Stomach smooth muscle (tissue), 2 donors: ENCODE measurements at regions not wholly inside any gene's neighbourhood (a gene's known extent, or its start where the extent isn't known, plus 50 kb on each side); places are given as distances from the start of the nearest gene placed in this dataset.

ENCODE experiments used
- H3K27ac ChIP-seq: one replicate; pipeline ENCODE4 v1.7.0; 2013; ENCODE audit warnings: mild to moderate bottlenecking, low read length, inconsistent platforms
- H3K27me3 ChIP-seq, 2 donors: one replicate each; pipeline ENCODE4 v1.7.0; 2013; ENCODE audit warnings: low read length in 2 of 2; ENCODE audit not compliant: insufficient read depth in 2 of 2, control insufficient read depth in 1 of 2
- H3K36me3 ChIP-seq, 2 donors: one replicate each; pipeline ENCODE4 v1.7.0; 2013; ENCODE audit warnings: low read length in 2 of 2; ENCODE audit not compliant: control insufficient read depth in 2 of 2, insufficient read depth in 2 of 2
- H3K4me1 ChIP-seq: one replicate; pipeline ENCODE4 v1.7.0; 2013; ENCODE audit warnings: low read length; ENCODE audit not compliant: control insufficient read depth, insufficient read depth
- H3K4me3 ChIP-seq, 2 donors: one replicate each; pipeline ENCODE4 v1.7.0; 2013; ENCODE audit warnings: low read length in 2 of 2
- H3K9ac ChIP-seq, 2 donors: one replicate each; pipeline ENCODE4 v1.7.0; 2013; ENCODE audit warnings: low read length in 2 of 2, mild to moderate bottlenecking in 1 of 2
- H3K9me3 ChIP-seq, 2 donors: one replicate each; pipeline ENCODE4 v1.7.0; 2013; ENCODE audit warnings: low read length in 2 of 2; ENCODE audit not compliant: control insufficient read depth in 2 of 2
- donor health status: healthy.
- donor health status: Pancreatic carcinoma.

DNA sequence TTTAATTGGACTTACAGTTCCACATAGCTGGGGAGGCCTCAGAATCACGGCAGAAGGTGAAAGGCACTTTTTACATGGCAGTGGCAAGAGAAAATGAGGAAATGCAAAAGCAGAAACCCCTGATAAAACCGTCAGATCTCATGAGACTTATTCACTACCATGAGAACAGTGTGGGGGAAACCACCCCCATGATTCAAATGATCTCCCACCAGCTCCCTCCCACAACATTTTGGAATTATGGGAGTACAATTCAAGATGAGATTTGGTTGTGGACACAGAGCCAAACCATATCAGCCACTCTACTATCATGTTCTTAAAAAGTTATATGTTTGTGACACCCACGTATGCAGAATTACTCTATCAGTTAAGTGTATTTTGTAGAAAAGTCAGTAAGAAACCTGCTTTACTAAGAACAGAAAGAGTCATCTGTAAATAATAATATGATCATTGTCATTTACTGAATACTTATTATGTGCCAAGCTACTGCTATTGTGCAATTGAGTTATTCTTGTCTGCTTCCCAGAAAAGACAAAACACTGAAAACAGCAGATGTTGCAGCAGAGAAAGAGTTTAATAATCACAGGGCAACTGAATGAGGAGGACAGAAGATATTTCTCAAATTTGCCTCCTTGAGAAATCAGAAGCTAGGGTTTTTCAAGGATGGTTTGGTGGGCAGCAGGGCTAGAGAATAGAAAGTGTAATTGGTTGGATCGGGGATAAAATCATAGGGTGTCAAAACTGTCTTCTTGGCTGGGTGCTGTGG lies 207.7 kb upstream of the FGGY start:
- Histone ChIP-seq H3K4me3 (no peak overlapping the region), H3K36me3 (no peaks in the 10 kb centered on the region), H3K9ac (no peak overlapping the region), H3K27ac (no peak overlapping the region), H3K9me3 (no peaks in the 10 kb centered on the region), H3K27me3 (no peaks in the 10 kb centered on the region), H3K4me1 (no peaks in the 10 kb centered on the region)

DNA sequence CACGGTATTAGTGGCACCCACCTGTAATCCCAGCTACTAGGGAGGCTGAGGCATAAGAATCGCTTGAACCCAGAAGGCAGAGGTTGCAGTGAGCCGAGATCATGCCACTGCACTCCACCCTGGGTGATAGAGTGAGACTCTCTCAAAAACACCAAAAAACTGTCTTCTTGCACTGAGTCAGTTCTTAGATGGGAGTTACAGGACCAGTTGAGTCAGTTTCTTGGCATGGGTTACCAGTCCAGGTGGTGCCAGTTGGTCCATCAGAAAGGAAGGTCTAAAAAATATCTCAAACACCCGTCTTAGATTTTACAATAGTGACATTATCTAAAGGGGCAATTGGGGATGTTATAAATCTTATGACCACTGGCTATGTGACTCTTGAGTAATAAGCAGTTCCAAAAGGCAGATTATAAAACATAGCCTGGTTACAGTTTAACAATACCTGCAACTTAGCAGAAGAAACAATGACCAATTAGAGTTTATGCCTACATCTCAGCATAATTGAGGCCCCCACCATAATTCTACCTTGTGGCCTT lies 206.9 kb upstream of the FGGY start:
- no peak overlapping the region for H3K27ac ChIP-seq
- H3K9me3 ChIP-seq = no peaks in the 10 kb centered on the region
- no peak overlapping the region for H3K4me3 ChIP-seq
- H3K27me3 ChIP-seq = no peaks in the 10 kb centered on the region
- no peaks in the 10 kb centered on the region for H3K36me3 ChIP-seq
- no peak overlapping the region for H3K9ac ChIP-seq
- no peaks in the 10 kb centered on the region for H3K4me1 ChIP-seq

DNA sequence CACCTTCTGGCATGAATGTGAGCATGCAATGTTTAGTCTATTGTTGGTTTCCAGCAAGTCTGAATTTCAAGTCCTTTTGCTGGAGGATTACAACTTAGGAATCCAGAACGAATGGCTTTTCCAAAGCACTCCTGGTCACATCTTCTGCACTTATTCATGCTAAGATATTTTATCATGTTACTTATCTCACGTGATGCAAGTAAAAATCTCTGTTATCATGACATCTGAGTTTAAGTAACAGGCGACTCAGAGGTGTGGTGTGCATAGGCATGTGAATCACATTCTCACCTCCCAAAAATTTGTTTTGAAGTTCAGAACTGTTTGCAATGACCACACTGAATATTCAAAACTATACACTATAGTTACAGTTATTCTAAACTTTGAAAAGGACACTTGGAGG lies 204.8 kb upstream of the FGGY start:
- H3K27ac ChIP-seq = no peak overlapping the region
- H3K4me3 ChIP-seq = no peak overlapping the region
- H3K9ac ChIP-seq = no peak overlapping the region
- no peaks in the 10 kb centered on the region for H3K36me3 ChIP-seq
- no peaks in the 10 kb centered on the region for H3K27me3 ChIP-seq
- H3K9me3 ChIP-seq = no peaks in the 10 kb centered on the region
- no peaks in the 10 kb centered on the region for H3K4me1 ChIP-seq

DNA sequence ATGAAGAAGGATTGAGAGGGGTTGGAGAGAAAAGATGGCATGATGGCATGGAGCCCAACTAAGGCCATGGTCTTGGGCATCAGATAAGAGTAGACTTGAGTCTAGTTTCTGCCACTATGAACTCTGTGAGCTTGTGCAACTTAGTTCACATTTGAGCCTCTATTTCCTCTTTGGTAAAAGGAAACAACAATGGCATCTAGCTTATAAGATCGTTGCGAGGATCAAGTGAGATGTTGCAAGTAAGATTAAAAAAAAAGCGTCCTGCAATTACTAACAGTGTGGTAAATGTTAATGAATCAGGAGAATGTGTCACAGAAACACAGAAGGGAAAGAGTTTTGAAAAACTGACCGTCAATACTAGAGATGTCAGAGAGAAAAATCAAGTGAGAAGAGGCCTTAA lies 202.9 kb upstream of the FGGY start:
- Histone ChIP-seq H3K4me3 (no peak overlapping the region), H3K36me3 (no peaks in the 10 kb centered on the region), H3K9me3 (no peaks in the 10 kb centered on the region), H3K9ac (no peak overlapping the region), H3K27ac (no peak overlapping the region), H3K27me3 (no peaks in the 10 kb centered on the region), H3K4me1 (no peaks in the 10 kb centered on the region)

DNA sequence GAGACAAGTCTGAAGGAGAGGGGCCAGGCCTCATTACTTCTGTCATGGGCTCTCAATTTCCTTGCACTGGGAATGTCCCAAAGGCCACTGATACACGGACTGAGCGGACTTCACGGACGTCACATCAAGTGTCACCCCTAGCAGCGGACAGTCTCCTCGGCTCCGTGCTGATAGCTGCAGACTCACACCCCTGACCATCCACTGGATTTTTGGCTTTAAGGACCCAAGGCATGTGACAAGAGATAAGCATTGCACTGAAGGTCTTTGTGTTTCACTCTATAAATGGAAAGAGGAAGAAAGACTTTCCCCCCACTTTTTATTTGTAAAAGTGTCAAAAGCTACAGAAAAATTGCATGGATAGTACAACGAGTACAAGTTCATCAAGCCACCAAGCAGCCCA lies 200.4 kb upstream of the FGGY start:
- Histone ChIP-seq H3K36me3 (no peaks in the 10 kb centered on the region), H3K27me3 (no peaks in the 10 kb centered on the region), H3K4me3 (no peak overlapping the region), H3K9me3 (no peaks in the 10 kb centered on the region), H3K4me1 (no peaks in the 10 kb centered on the region), H3K9ac (no peak overlapping the region), H3K27ac (no peak overlapping the region)

DNA sequence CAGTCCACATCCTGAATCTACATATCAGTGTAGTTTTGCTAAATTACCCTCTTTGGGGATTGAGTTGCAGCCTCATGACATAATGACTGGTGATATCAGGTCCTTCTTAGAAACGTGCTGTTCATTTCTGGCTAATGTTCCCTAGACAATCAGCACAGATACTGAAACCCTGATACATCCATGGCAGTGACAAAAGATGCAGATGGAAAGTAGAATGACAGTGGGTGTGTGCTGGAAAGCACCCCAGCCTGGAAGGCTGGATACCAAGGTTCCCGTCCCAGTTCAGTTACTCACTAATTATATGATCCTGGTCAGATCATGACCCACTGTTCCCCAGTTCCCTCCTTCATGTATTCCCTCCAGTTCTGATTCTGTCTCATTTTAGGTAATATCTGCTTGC lies 198.2 kb upstream of the FGGY start:
- H3K9me3 ChIP-seq = no peaks in the 10 kb centered on the region
- H3K27me3 ChIP-seq = no peaks in the 10 kb centered on the region
- no peak overlapping the region for H3K27ac ChIP-seq
- H3K4me3 ChIP-seq = no peak overlapping the region
- H3K36me3 ChIP-seq = no peaks in the 10 kb centered on the region
- no peaks in the 10 kb centered on the region for H3K4me1 ChIP-seq
- no peak overlapping the region for H3K9ac ChIP-seq

DNA sequence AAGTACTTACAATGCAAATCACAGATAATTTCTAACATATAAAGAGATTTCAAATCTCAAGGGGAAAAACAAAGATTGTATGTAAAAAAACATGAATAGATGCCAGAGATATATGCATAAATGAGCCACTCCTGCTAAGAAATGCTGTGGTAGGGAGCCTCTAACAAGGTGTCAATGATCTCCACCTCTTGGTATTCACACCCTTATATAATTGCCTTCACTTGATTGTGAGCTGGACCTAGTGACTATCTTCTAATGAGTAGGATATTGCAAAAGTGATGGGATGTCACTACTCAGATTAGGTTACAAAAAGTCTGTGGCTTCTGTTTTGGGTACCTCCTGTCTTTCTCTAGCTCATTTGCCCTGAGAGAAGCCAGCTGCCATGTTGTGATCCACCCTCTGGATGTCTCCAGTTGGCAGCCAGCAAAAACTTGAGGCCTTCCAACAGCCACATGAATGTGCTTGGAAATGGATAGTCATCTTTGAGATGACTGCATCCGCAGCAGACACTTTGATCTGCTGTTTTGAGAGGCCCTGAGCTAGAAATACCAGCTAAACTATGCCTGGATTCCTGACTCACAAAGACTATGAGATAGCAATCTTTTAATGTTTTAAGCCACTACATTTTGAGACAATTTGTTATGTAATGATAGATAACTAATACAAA lies 196.1 kb upstream of the FGGY start:
- H3K9ac ChIP-seq = no peak overlapping the region

DNA sequence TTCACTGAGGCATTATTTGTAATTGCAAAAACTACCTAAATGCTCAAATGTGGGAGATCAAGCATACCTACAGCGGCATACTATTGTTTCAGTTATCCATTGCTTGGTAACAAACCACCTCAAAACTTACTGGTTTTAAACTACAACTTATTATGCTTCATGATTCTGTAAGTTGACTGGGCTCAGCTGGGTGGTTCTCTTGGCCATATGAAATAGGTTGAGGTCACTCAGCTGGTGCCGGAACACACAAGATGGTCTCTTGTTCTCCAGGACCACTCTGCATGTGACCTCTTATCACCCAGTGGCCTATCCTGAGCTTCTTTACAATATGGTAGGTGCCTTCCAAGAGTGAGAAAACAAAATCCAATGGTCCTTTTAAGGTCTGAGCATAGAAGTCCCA lies 195.4 kb upstream of the FGGY start:
- H3K4me3 ChIP-seq = no peak overlapping the region
- no peaks in the 10 kb centered on the region for H3K9me3 ChIP-seq
- no peak overlapping the region for H3K9ac ChIP-seq
- H3K36me3 ChIP-seq = no peaks in the 10 kb centered on the region
- H3K27ac ChIP-seq = no peak overlapping the region
- no peaks in the 10 kb centered on the region for H3K4me1 ChIP-seq
- H3K27me3 ChIP-seq = no peaks in the 10 kb centered on the region

More for the DNA sequence above, 196.1 kb upstream of the FGGY start:
- Histone ChIP-seq H3K9me3 (no peaks in the 10 kb centered on the region), H3K27me3 (no peaks in the 10 kb centered on the region), H3K4me1 (no peaks in the 10 kb centered on the region), H3K4me3 (no peak overlapping the region), H3K36me3 (no peaks in the 10 kb centered on the region), H3K27ac (no peak overlapping the region)

DNA sequence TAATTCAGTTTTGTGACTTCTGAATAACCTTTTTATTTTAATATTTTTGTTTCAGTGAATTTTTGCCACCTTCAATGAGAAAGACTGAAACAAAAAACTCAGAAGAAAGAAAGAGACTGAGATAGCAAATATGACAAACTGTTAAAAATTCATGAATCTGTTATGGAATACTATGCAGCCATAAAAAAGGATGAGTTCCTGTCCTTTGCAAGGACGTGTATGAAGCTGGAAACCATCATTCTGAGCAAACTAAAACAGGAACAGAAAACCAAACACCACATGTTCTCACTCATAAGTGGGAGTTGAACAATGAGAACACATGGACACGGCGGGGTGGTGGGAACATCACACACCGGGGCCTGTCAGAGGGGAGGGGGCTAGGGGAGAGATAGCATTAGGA lies 193.4 kb upstream of the FGGY start:
- no peak overlapping the region for H3K9ac ChIP-seq
- H3K27ac ChIP-seq = no peak overlapping the region
- H3K4me3 ChIP-seq = no peak overlapping the region
- no peaks in the 10 kb centered on the region for H3K36me3 ChIP-seq
- no peaks in the 10 kb centered on the region for H3K4me1 ChIP-seq
- H3K27me3 ChIP-seq = no peaks in the 10 kb centered on the region
- H3K9me3 ChIP-seq = no peaks in the 10 kb centered on the region

DNA sequence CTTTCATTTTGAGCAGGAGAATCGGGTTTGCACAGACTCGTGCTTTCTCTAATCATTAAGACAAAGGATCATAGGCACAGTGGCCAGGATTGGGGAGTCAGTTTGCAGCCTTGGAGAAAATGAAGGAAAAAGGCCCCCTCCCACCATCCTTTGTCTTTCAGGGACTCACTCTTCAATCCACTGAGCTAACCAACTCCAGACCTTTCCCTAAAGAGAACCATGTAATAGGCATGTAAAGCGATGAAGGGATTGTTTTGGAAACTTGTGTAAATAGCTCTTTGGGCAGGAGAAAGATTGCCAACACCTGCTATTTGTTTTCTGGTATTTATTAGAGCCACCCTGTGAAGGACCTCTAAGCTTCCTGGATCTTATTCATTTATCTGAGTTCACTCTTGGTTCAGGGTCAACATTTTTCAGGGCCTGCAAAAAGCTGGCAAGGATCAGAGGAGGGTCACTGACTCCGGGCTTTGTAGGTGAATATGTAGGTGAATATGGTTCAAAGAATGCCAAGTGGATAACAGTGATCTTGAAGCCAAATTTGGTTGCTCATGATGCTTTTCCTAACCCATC lies 192.6 kb upstream of the FGGY start:
- no peak overlapping the region for H3K27ac ChIP-seq
- H3K4me1 ChIP-seq = no peaks in the 10 kb centered on the region
- H3K9ac ChIP-seq = no peak overlapping the region
- H3K4me3 ChIP-seq = no peak overlapping the region
- no peaks in the 10 kb centered on the region for H3K27me3 ChIP-seq
- H3K36me3 ChIP-seq = no peaks in the 10 kb centered on the region
- no peaks in the 10 kb centered on the region for H3K9me3 ChIP-seq
